Left ventricle myocardium inferior (tissue), 1 donor: ENCODE measurements at regions not wholly inside any gene's neighbourhood (a gene's known extent, or its start where the extent isn't known, plus 50 kb on each side); places are given as distances from the start of the nearest gene placed in this dataset.
A peak's percentile ranks its signal among the peaks of the same experiment; 100 is the strongest.

Experiments used
- DNase-seq: peaks from one replicate; pipeline ENCODE4 v3.0.0-alpha.2; 2020
- H3K27ac ChIP-seq: fragments of 200-600 bp; replicated peaks from 2 replicates; pipeline ENCODE4 v1.8.0; 2021
- H3K27me3 ChIP-seq: fragments of 200-600 bp; 2 replicates; pipeline ENCODE4 v1.8.0; 2021; ENCODE audit warnings: low read depth
- H3K36me3 ChIP-seq: fragments of 200-600 bp; 2 replicates; pipeline ENCODE4 v1.8.0; 2021
- H3K4me1 ChIP-seq: fragments of 200-600 bp; 2 replicates; pipeline ENCODE4 v1.8.0; 2021
- H3K4me3 ChIP-seq: fragments of 200-600 bp; 2 replicates; pipeline ENCODE4 v1.8.0; 2021; ENCODE audit warnings: mild to moderate bottlenecking, moderate library complexity
- H3K9me3 ChIP-seq: fragments of 200-600 bp; replicated peaks from 2 replicates; pipeline ENCODE4 v1.8.0; 2021
- CTCF ChIP-seq: fragments of 200-600 bp; IDR thresholded peaks from 2 replicates; pipeline ENCODE4 v1.8.0; 2021; ENCODE audit warnings: antibody characterized with exemption, mild to moderate bottlenecking, borderline replicate concordance
- intact Hi-C: fragments of 100-400 bp; cut with micrococcal nuclease; formaldehyde crosslinking; loops from one replicate; pipeline ENCODE4 v1.11.0; 2022
- donor health status: DM: no; HTN: yes; CAD: no; lungs with severe emphysema.

- H3K4me1 ChIP-seq, result peaks cover 24% of the 10 kb centered on the region
- H3K4me3 ChIP-seq, result peak overlapping the region; percentile 74
- intact Hi-C loops, result loop anchor here (5.0 kb wide), 1 partner anchor 126 kb away; no protein-coding TSS in a partner anchor
- TF ChIP-seq CTCF, result no peak
- H3K36me3 ChIP-seq, result no peaks in the 10 kb centered on the region
- H3K27ac ChIP-seq, result peak overlapping the region; percentile 100
- no peaks in the 10 kb centered on the region for H3K27me3 ChIP-seq
- H3K9me3 ChIP-seq, result no peaks in the 10 kb centered on the region
- DNase-seq, result no peak
Measured at GRCh38 chr6:156688620-156688971, 88.6 kb upstream of the ARID1B start.

- intact Hi-C loops, result loop anchor here (2.0 to 5.0 kb wide), 2 partner anchors 89 to 126 kb away; partner anchors contain the start of gene ARID1B
- H3K4me3 ChIP-seq, result peak overlapping the region; percentile 74
Measured at GRCh38 chr6:156687789-156688619, 89.2 kb upstream of the ARID1B start.

GRCh38 chr6:156686995-156687788, 90.0 kb upstream of the ARID1B start:
- H3K4me3 ChIP-seq, result peak overlapping the region; percentile 74
- peak overlapping the region; percentile 100 for H3K27ac ChIP-seq
- H3K27me3 ChIP-seq, result no peaks in the 10 kb centered on the region
- no peak for TF ChIP-seq CTCF
- no peaks in the 10 kb centered on the region for H3K9me3 ChIP-seq
- intact Hi-C loops, result loop anchor here (2.0 to 5.0 kb wide), 2 partner anchors 90 to 125 kb away; partner anchors contain the start of gene ARID1B
- peak; percentile 93 for DNase-seq
- H3K4me1 ChIP-seq, result peaks cover 24% of the 10 kb centered on the region
- H3K36me3 ChIP-seq, result no peaks in the 10 kb centered on the region

More at GRCh38 chr6:156687789-156688619, 89.2 kb upstream of the ARID1B start:
- H3K36me3 ChIP-seq, result no peaks in the 10 kb centered on the region
- no peak for DNase-seq
- TF ChIP-seq CTCF, result no peak
- H3K27ac ChIP-seq, result peak overlapping the region; percentile 100
- no peaks in the 10 kb centered on the region for H3K27me3 ChIP-seq
- peaks cover 24% of the 10 kb centered on the region for H3K4me1 ChIP-seq
- H3K9me3 ChIP-seq, result no peaks in the 10 kb centered on the region

- TF ChIP-seq CTCF, result peak; percentile 62
- intact Hi-C loops, result loop anchor here (2.0 to 5.0 kb wide), 2 partner anchors 90 to 124 kb away; partner anchors contain the start of gene ARID1B
- DNase-seq, result no peak
- Histone ChIP-seq H3K27me3 (no peaks in the 10 kb centered on the region), H3K4me3 (peak overlapping the region; percentile 74), H3K27ac (peak overlapping the region; percentile 100), H3K4me1 (peaks cover 24% of the 10 kb centered on the region), H3K36me3 (no peaks in the 10 kb centered on the region), H3K9me3 (no peaks in the 10 kb centered on the region)
Measured at GRCh38 chr6:156686301-156686994, 90.7 kb upstream of the ARID1B start.

- Histone ChIP-seq H3K4me1 (peaks cover 24% of the 10 kb centered on the region), H3K9me3 (no peaks in the 10 kb centered on the region), H3K36me3 (no peaks in the 10 kb centered on the region), H3K27ac (peak overlapping the region; percentile 100), H3K4me3 (peak overlapping the region; percentile 74), H3K27me3 (no peaks in the 10 kb centered on the region)
- no peak for DNase-seq
- no peak for TF ChIP-seq CTCF
- intact Hi-C loops, result loop anchor here (2.0 to 5.0 kb wide), 2 partner anchors 91 to 124 kb away; partner anchors contain the start of gene ARID1B
Measured at GRCh38 chr6:156685823-156686222, 91.4 kb upstream of the ARID1B start.
